ENCODE measurements at regions not wholly inside any gene's neighbourhood (a gene's known extent, or its start where the extent isn't known, plus 50 kb on each side); places are given as distances from the start of the nearest gene placed in this dataset.
"Not testable (repeated sequence)": the region's sequence is repeated elsewhere in the genome, so short reads cannot be mapped to it uniquely, and the experiment has no call there.

GRCh38 chr10:64573623-64574325 lies 1052.6 kb downstream of the REEP3 start:
- Mint-ChIP-seq H3K27me3 (ENCODE audit: insufficient read depth, unreplicated experiment) (no peaks in the 10 kb centered on the region), H3K9me3 (ENCODE audit: unreplicated experiment) (peaks cover 8% of the 10 kb centered on the region), H3K4me1 (ENCODE audit: low read depth, unreplicated experiment) (peaks cover 11% of the 10 kb centered on the region), H3K4me3 (ENCODE audit: unreplicated experiment) (no peak overlapping the region), H3K36me3 (ENCODE audit: insufficient read depth, unreplicated experiment) (no peaks in the 10 kb centered on the region), H3K27ac (ENCODE audit: unreplicated experiment) (no peak overlapping the region)
- Histone ChIP-seq H3K9me3 (peaks cover 7% of the 10 kb centered on the region; the same call in 1 of the 2 replicates), H3K4me3 (ENCODE audit: low read depth, low read length) (no peak overlapping the region), H3K36me3 (ENCODE audit: control insufficient read depth, insufficient read depth, low read length) (no peaks in the 10 kb centered on the region), H3K4me1 (peaks cover 20% of the 10 kb centered on the region), H3K27me3 (replicated peaks; ENCODE audit: control insufficient read depth, insufficient read depth, low read length) (no peaks in the 10 kb centered on the region)
- TF ChIP-seq CTCF (IDR thresholded peaks at IDR 0.05; ENCODE audit: insufficient read depth in 1 of 2, low read depth in 1 of 2, low read length in 1 of 2, severe bottlenecking in 1 of 2, unreplicated experiment in 1 of 2), result no peak
- intact Hi-C loops (cut with micrococcal nuclease; ENCODE audit: unreplicated experiment), result loop anchor here (1.0 to 5.0 kb wide), 2 partner anchors 44 to 294 kb away; no protein-coding TSS in a partner anchor
- ChIA-PET CTCF (interaction anchor here (0.6 kb wide), 1 partner anchor 75 kb away, joined by 3 read pairs; no protein-coding TSS in a partner anchor), POLR2A (no interaction called here)
- peak; percentile 47 to 58 for DNase-seq
- BruUV-seq (replicated peaks), result no TSS peak

- DNase-seq, result no peak
- Histone ChIP-seq H3K36me3 (ENCODE audit: control insufficient read depth, insufficient read depth, low read length) (no peaks in the 10 kb centered on the region), H3K4me1 (peaks cover 20% of the 10 kb centered on the region)
Measured at GRCh38 chr10:64574371-64574770, 1053.2 kb downstream of the REEP3 start.

GRCh38 chr10:64576497-64576896 lies 1055.3 kb downstream of the REEP3 start:
- Histone ChIP-seq H3K4me1 (peaks cover 20% of the 10 kb centered on the region), H3K4me3 (ENCODE audit: low read depth, low read length) (no peak overlapping the region), H3K27me3 (replicated peaks; ENCODE audit: control insufficient read depth, insufficient read depth, low read length) (no peaks in the 10 kb centered on the region), H3K9me3 (no peaks in the 10 kb centered on the region), H3K36me3 (ENCODE audit: control insufficient read depth, insufficient read depth, low read length) (no peaks in the 10 kb centered on the region)
- peaks cover 11% of the 10 kb centered on the region for H3K4me1 Mint-ChIP-seq (ENCODE audit: low read depth, unreplicated experiment)
- H3K36me3 Mint-ChIP-seq (ENCODE audit: insufficient read depth, unreplicated experiment), result no peaks in the 10 kb centered on the region
- TF ChIP-seq CTCF (IDR thresholded peaks at IDR 0.05; ENCODE audit: insufficient read depth in 1 of 2, low read depth in 1 of 2, low read length in 1 of 2, severe bottlenecking in 1 of 2, unreplicated experiment in 1 of 2), result no peak
- intact Hi-C loops (cut with micrococcal nuclease; ENCODE audit: unreplicated experiment), result no loop called here
- CTCF ChIA-PET, result no interaction called here
- H3K27ac Mint-ChIP-seq (ENCODE audit: unreplicated experiment), result no peak overlapping the region
- H3K27me3 Mint-ChIP-seq (ENCODE audit: insufficient read depth, unreplicated experiment), result no peaks in the 10 kb centered on the region
- BruUV-seq (replicated peaks), result no TSS peak
- H3K4me3 Mint-ChIP-seq (ENCODE audit: unreplicated experiment), result no peak overlapping the region
- POLR2A ChIA-PET, result no interaction called here
- no peak for DNase-seq
- H3K9me3 Mint-ChIP-seq (ENCODE audit: unreplicated experiment), result no peaks in the 10 kb centered on the region

More at GRCh38 chr10:64574371-64574770, 1053.2 kb downstream of the REEP3 start:
- no peak for TF ChIP-seq CTCF (IDR thresholded peaks at IDR 0.05; ENCODE audit: insufficient read depth in 1 of 2, low read depth in 1 of 2, low read length in 1 of 2, severe bottlenecking in 1 of 2, unreplicated experiment in 1 of 2)
- no peak overlapping the region for H3K4me3 Mint-ChIP-seq (ENCODE audit: unreplicated experiment)
- ChIA-PET CTCF (no interaction called here), POLR2A (no interaction called here)
- peaks cover 11% of the 10 kb centered on the region for H3K4me1 Mint-ChIP-seq (ENCODE audit: low read depth, unreplicated experiment)
- no peaks in the 10 kb centered on the region for H3K27me3 Mint-ChIP-seq (ENCODE audit: insufficient read depth, unreplicated experiment)
- Histone ChIP-seq H3K4me3 (ENCODE audit: low read depth, low read length) (no peak overlapping the region), H3K27me3 (replicated peaks; ENCODE audit: control insufficient read depth, insufficient read depth, low read length) (no peaks in the 10 kb centered on the region), H3K9me3 (0 out of 2 replicates have a peak, but pooled peaks cover 3% of the 10 kb centered on the region)
- no peaks in the 10 kb centered on the region for H3K36me3 Mint-ChIP-seq (ENCODE audit: insufficient read depth, unreplicated experiment)
- H3K27ac Mint-ChIP-seq (ENCODE audit: unreplicated experiment), result no peak overlapping the region
- H3K9me3 Mint-ChIP-seq (ENCODE audit: unreplicated experiment), result peaks cover 8% of the 10 kb centered on the region
- intact Hi-C loops (cut with micrococcal nuclease; ENCODE audit: unreplicated experiment), result loop anchor here (5.0 kb wide), 1 partner anchor 293 kb away; no protein-coding TSS in a partner anchor
- no TSS peak for BruUV-seq (replicated peaks)

GRCh38 chr10:64578757-64579156 lies 1057.6 kb downstream of the REEP3 start:
- H3K4me1 Mint-ChIP-seq (ENCODE audit: low read depth, unreplicated experiment), result peaks cover 10% of the 10 kb centered on the region
- H3K27me3 Mint-ChIP-seq (ENCODE audit: insufficient read depth, unreplicated experiment), result not testable (repeated sequence)

More at GRCh38 chr10:64578757-64579156, 1057.6 kb downstream of the REEP3 start:
- H3K4me3 ChIP-seq (ENCODE audit: low read depth, low read length); H3K27me3 ChIP-seq (replicated peaks; ENCODE audit: control insufficient read depth, insufficient read depth, low read length); CTCF ChIA-PET; H3K27ac Mint-ChIP-seq (ENCODE audit: unreplicated experiment); BruUV-seq (replicated peaks); H3K4me3 Mint-ChIP-seq (ENCODE audit: unreplicated experiment); H3K4me1 ChIP-seq; H3K9me3 Mint-ChIP-seq (ENCODE audit: unreplicated experiment); POLR2A ChIA-PET; H3K36me3 ChIP-seq (ENCODE audit: control insufficient read depth, insufficient read depth, low read length); H3K36me3 Mint-ChIP-seq (ENCODE audit: insufficient read depth, unreplicated experiment); H3K9me3 ChIP-seq; DNase-seq; intact Hi-C loops (cut with micrococcal nuclease; ENCODE audit: unreplicated experiment): not testable (repeated sequence)

All from Caco-2 (cell line).